NCI-H1048 (cell line): ENCODE measurements at regions not wholly inside any gene's neighbourhood (a gene's known extent, or its start where the extent isn't known, plus 50 kb on each side); places are given as distances from the start of the nearest gene placed in this dataset.
"Not testable (repeated sequence)": the region's sequence is repeated elsewhere in the genome, so short reads cannot be mapped to it uniquely, and the experiment has no call there.

Experiments used
- DNase-seq: peaks from one replicate; lab custom pipeline; 2025; lab: John Stamatoyannopoulos, UW

DNA sequence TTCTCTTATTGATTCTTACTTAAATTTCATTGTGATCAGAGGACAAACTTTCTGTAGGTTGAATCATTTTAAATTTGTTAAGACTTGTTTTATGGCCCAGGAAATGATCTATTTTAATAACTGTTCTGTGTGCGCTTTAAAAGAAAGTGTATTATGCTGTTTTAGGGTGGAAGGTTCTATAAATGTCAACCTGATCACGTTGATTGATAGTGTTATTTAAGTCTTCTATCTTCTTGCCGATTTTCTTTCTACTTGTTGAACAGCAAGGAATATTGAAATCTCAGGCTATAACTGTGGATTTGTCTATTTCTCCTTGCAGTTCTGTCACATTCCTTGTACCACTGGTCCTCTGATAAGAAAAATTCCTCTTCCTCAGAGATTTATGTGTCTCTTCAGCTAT lies 112.7 kb downstream of the TANC2 start:
- DNase-seq, result no peak

DNA sequence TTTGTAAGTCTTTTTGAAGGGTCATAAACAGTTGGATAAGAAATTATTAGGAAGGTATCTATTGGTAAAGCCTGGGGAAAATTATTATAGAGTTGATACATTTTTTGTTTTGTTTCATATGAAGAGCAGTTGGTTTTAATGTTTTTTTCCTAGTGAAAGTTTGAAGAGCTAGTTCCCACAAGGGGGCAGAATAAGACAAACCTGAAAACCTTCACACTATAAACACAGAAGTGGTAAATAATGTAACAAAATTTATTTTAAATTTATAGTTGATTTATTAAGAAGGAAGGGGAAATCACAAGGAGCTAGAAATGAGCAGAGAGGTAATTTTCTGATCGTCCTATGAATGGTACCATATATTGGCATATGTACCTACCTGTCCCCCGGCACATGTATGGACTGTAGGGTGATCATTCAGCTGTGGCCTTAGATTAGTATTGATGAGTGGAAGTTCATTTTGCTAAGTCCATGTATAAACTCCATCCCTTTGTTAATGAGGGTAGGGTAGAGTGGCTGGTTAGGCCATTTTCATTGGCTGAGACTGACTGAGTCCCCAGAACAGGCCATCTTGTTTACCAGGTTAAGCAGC lies 116.3 kb downstream of the TANC2 start:
- no peak for DNase-seq

DNA sequence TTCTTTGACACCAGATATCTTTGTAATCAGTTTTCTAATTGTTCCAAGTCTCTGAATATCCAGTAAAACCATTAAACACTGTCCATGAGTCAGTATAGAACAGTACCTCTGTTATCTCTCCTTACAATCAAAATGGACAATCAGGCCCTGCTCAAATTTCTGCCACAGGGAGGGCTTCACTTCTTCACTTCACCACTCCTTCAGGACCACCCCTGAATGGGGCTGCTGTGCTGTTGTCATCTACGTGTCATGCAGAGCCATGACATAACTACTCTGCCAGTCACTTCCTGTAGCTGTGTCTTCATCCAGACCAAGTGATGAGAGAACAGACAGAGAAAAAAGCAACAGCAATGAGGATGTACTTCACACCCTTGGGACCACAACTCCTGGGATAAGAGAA lies 116.9 kb downstream of the TANC2 start:
- DNase-seq, result no peak

DNA sequence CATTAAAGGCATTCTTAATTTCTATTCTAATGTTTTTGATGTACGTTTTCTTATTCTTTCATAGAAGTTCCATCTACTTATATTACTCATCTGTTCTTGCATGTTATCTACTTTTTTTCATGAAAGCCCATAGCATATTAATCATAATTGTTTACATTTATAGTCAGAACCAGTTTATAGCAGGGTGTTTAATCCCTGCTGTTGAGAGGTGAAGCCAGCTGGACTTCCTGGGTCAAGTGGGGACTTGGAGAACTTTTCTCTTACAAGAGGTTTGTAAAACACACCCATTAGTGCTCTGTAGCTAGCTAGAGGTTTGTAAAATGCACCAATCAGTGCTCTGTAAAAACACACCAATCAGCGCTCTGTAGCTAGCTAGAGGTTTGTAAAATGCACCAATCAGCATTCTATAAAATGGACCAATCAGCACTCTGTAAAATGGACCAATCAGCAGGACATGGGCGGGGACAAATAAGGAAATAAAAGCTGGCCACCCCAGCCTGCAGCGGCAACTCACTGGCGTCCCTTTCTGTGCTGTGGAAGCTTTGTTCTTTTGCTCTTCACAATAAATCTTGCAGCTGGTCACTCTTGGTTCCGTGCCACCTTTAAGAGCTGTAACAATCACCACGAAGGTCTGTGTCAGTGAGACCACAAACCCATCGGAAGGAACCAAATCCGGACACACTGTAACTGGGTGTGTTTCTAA lies 120.6 kb downstream of the TANC2 start:
- no peak for DNase-seq

DNA sequence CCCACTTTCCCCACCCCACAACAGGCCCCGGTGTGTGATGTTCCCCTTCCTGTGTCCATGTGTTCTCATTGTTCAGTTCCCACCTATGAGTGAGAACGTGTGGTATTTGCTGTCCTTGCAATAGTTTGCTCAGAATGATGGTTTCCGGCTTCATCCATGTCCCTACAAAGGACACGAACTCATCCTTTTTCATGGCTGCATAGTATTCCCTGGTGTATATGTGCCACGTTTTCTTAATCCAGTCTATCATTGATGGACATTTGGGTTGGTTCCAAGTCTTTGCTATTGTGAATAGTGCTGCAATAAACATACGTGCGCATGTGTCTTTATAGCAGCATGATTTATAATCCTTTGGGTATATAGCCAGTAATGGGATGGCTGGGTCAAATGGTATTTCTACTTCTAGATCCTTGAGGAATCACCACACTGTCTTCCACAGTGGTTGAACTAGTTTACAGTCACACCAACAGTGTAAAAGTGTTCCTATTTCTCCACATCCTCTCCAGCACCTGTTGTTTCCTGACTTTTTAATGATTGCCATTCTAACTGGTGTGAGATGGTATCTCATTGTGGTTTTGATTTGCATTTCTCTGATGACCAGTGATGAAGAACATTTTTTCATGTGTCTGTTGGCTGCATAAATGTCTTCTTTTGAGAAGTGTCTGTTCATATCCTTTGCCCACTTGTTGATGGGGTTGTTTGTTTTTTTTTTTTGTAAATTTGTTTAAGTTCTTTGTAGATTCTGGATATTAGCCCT lies 124.5 kb downstream of the TANC2 start:
- DNase-seq, result not testable (repeated sequence)

DNA sequence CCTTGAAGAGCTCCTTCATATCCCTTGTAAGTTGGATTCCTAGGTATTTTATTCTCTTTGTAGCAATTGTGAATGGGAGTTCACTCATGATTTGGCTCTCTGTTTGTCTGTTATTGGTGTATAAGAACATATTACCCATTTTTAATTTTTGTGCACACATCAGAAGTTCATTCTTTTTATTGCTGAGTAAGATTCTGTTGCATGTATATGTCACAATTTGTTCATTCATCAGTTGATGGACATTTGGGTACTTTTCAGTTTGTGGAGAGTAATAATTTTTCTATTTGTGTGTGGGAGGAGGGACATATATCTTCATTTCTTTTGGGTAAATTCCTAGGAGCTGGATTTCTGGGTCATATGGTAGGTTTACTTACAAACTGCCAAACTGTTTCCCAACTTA lies 125.9 kb downstream of the TANC2 start:
- DNase-seq, result not testable (repeated sequence)

DNA sequence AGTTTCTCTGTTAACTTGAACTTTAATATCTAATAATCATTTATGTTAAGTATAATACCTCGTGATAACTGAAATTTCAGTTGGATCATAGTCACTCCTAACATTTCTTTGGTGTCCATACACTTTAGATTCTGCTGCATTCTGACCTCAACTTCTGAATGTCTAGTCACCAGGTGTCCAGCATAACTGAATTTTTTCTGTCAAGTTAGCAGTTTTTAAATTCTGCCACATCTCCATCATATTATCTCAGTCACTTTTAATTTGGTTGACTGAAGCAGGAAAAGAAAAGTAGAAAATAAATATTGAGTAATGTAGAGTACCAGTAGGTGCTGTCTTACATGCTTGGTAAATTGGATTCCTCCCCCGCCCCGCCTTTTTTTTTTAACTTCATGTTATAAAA lies 128.6 kb downstream of the TANC2 start:
- no peak for DNase-seq

DNA sequence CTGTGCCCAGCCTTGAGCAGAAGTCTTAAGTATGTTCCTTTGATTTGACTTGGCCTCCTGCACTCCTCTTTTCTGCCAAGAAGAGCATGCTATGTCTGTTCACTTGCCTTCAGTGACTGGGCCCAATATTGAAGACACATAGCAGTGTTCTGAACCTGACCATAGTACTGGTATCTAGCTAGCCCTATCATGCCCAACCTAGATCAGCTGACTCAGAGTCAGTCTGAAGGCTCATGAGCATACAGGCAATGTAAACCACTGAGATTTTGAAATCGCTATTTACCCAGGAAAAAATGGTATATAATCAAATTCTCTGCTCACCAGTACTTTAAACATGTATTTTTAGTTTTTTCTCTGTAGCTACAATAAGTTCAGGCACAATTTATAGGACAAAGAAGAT lies 129.4 kb downstream of the TANC2 start:
- DNase-seq, result no peak

DNA sequence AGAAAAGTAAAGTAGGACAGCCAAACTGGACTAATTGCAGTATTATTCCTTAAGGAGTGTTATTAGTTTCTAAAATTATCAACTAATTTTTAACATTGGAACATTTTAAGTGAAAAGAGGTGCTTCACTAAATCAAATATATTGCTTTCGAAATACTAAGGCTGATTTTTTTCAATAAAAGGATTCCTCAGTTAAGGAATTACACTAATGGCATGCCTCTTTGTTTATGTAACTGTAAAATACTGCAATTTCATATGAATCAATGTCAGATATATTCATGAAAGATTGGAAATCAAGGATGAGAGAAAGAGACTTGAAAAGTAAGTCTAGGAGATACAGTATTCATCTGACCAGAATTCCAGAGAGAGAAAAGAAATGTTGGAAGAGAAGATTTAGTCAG lies 129.8 kb downstream of the TANC2 start:
- DNase-seq, result no peak

DNA sequence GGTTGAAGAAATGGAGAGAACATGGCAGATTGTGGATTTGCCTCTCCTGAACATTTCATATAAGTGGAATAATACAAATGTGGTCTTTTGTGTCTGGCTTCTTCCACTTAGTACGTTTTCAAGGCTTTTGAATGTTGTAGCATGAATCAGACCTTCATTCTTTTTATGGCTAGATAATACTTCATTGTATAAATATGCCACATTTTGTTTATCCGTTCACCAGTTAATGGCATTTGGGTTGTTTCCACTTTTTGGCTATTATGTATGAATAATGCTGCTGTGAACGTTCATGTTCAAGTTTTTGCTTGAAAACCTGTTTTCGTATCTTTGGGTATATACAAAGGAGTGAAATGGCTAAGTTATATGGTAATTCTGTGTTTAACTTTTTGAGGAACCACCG lies 130.4 kb downstream of the TANC2 start:
- no peak for DNase-seq

DNA sequence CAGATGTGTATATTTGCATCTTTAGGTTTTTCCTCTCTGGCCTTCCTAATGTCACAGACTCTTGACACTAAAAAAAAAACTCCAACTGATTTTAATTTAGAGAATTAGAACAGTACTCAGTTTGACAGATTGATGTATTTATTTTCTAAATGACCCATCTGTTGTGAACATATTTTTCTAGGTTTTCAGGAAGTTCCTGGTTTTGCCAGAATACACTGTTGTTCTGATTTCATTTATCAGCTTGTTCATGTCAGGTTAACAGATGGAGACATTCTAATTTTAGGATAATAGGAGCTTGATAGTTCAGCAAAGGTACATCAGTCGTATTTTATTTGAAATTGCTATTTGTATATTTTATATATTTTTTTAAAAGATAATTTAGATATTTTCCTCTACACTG lies 133.4 kb downstream of the TANC2 start:
- no peak for DNase-seq

DNA sequence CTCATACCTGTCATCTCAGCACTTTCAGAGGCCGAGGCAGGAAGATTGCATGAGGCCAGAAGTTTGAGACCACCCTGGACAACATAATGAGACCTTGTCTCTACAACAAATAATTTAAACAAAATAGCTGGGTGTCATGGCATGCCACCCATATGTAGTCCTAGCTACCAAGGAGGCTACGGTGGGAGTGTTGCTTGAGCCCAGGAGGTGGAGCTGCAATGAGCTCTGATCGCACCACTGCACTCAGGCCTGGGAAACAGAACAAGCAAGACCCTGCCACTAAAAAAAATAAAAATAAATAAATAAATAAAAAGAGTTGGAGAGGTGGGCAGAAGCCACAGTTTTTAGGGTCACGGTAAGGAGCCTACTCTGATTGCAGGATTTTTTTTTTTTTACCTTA lies 136.0 kb downstream of the TANC2 start:
- no peak for DNase-seq

DNA sequence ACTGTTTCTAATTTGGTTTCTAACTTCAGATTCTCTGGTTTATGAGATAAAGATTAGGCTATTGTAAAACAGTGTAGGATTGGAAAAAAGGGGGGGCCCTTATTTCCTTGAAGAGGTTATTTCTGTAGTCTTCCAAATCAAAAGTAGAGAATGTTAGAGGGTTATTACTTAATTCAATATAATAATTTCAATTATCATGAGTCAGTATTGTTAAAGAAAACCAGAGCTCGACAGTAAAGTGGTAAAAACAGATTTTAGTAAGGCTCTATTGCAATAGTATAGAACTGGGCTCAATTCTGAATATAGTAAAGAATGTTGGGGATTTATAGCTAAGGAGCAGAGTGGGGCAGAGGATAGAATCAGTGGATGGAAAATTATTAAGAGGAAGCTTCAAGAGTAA lies 140.0 kb downstream of the TANC2 start:
- DNase-seq, result no peak

DNA sequence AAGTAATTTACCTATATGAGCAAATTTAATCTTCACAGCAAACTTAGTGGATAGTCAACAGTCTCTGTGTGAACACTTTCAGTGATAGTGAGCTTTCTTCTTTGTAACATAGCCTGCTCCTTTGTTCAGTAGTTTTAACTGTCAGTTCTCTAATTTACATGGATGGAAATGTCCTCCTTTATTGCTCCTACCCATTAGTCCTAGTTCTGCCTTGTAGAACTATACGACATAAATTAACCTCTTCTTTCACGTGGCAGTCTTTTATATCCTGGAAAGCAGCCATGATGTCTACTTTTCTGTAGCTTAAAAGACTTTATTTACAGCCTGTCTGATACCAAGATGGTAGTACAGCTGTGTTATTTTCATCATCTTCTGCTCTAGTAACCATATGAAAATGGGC lies 143.6 kb downstream of the TANC2 start:
- no peak for DNase-seq

DNA sequence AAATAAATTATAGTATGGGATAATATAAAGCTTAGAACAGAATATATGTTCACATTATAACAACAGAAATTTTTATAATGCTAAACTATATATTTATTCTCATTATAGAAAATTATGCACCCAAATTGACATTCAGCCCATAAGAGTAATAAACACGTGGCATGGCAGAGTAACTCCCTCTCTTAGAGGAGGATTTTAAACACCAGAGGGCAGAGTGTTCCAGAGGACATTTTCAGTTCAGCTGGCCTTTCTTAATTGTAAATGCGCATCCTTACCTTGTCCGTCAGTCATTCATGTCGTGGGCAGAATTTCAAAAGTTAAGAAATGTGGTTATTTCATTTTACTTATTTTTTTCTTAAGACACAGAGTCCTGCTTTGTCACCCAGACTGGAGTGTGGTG lies 147.1 kb downstream of the TANC2 start:
- no peak for DNase-seq

DNA sequence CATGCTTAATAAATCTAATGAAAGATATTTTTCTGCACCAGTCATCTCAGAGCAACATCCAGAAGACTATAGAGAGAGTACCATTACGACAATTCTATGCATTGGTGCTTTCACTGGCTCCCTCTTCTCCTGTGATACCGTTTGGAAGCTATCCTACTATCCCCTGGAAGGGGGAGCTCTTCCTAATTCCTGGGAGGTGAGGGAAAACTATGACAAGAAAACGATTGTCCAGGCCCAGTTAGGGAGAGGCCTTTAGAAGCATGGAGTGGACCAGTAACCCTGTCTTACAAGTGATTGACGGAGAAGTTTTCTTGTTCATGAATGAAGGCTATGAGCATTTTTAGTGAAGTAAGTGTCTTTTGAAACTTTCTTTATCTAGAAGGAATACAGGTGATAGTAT lies 150.2 kb downstream of the TANC2 start:
- DNase-seq, result no peak

DNA sequence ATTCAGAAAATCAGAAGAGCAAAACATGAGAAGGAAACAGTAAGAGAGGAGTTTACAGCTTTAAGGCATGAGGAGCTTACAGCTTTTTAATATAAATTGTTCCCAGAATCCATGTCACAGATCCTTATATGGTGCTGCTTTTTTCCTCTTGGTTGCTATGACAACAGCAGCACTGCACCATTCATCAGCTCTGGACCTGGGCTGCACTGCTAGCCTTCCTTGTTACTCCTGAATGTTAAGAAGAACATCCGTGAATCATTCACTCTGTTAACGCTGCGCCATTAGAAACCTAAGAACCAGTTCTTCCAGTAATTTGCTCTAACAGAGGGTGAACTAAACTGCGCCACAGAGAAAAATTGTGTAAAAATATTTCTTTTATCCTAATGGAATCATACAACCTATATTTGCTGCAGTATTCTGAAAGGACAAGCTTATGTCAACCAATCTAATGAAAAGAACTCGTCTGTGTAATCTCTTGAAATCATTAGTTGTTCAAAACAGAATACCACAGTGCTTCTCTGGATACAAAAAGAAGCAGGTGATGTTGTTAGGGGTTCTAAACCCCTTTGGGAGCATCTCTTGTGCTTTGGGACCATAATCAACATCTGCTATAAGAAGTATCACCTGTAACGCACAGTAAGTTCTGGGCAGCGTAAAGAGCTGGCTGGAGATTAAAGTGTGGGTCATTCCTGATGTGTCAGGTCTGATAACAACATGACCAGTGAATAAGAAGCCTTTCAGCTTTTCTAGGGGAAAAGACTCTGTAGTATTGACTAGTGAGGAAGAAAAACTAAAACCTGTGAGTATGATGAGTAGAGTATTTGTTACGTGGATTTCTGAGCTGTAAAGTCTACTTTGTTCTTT lies 151.2 kb downstream of the TANC2 start:
- DNase-seq, result no peak

DNA sequence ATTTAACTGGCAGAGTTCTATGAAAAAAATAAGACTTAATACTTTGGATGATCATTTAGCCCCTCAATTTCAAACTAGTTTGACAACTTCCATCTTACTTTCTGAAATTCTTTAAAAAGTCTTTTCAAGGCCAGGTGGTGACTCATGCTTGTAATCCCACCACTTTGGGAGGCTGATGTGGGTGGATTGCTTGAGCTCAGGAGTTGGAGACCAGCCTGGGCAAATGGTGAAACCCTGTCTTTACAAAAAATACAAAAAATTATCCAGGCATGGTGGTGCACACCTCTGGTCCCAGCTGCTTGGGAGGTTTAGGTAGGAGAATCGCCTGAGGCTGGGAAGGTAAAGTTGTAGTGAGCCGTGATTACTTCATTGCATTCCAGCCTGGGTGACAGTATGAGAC lies 154.4 kb downstream of the TANC2 start:
- DNase-seq, result no peak

DNA sequence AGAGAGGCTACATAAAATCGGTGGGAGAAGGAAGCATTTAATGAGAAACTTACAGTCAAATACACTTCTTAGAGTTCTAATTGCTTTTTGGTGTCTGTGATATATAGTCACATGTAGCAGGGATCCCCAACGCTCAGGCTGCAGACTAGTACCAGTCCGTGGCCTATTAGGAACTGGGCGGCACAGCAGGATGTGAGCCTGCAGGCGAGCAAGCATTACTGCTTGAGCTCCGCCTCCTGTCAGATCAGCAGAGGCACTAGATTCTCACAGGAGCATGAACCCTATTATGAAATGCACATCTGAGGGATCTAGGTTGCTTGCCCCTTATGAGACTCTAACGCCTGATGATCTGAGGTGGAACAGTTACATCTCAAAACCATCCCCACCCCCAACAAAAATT lies 158.5 kb downstream of the TANC2 start:
- no peak for DNase-seq

DNA sequence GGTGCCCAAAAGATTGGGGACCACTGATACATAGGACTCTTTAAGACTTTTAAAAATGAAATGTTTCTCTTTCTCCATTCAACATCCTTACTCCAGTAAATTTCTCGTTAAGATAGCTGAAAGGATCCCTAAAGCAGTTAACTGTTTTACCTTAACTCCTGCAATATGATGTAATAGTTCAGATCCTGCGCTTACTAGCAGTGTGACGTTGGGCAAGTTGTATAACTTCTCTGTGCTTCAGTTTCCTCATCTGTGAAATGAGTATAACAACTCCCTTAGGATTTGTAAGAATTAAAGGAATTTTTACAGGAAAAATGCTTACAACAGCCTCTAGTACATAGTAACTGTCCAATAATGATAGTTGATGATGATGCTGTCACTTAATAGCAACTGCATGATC lies 158.9 kb downstream of the TANC2 start:
- DNase-seq, result no peak

DNA sequence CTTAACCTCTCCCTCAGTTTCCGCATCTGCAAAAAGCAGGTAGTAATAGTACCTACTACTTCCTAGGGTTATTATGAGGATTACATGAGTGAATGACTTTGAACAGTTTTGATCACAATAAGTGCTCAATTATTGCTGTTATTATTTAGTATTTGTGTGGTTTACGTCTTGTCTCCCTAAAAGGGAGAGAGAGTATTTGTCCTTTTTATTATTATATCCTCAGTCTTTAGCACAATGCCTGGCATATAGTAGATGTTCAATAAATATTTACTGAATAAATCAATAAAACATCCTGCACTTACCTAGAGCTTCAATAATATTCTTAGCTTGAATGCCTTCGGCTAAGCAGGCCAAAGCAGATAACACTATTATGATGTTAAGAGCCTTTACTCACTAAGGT lies 160.0 kb downstream of the TANC2 start:
- no peak for DNase-seq

DNA sequence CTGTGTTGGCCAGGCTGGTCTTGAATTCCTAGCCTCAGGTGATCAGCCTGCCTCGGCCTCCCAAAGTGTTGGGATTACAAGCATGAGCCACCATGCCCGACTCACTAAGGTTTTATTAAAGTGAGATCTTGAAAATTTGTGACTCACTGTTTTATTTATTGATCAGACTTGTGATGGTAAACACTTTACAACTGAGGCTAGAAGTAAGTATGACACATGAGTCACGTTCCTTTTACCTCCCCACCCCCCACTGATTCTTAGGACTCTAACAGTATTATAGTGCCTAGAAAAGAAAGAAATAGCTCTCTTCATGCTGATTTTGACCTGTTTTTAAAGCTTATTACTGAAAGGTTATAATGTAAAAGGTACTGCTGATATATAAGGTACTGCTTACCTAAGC lies 160.6 kb downstream of the TANC2 start:
- no peak for DNase-seq
